ENCODE measurements at regions not wholly inside any gene's neighbourhood (a gene's known extent, or its start where the extent isn't known, plus 50 kb on each side); places are given as distances from the start of the nearest gene placed in this dataset.

- no peaks in the 10 kb centered on the region for H3K9me3 ChIP-seq (ENCODE audit: insufficient read depth, low read depth, low read length)
- no peaks in the 10 kb centered on the region for H3K36me3 ChIP-seq (ENCODE audit: insufficient read depth, low read length)
- TF ChIP-seq, protein P1, sequence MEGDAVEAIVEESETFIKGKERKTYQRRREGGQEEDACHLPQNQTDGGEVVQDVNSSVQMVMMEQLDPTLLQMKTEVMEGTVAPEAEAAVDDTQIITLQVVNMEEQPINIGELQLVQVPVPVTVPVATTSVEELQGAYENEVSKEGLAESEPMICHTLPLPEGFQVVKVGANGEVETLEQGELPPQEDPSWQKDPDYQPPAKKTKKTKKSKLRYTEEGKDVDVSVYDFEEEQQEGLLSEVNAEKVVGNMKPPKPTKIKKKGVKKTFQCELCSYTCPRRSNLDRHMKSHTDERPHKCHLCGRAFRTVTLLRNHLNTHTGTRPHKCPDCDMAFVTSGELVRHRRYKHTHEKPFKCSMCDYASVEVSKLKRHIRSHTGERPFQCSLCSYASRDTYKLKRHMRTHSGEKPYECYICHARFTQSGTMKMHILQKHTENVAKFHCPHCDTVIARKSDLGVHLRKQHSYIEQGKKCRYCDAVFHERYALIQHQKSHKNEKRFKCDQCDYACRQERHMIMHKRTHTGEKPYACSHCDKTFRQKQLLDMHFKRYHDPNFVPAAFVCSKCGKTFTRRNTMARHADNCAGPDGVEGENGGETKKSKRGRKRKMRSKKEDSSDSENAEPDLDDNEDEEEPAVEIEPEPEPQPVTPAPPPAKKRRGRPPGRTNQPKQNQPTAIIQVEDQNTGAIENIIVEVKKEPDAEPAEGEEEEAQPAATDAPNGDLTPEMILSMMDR (IDR thresholded peaks at IDR 0.05; ENCODE audit: insufficient read depth, low read depth, low read length): no peak
- TF ChIP-seq EZH2 (IDR thresholded peaks at IDR 0.05; ENCODE audit: insufficient read depth, low read length): no peak
- Mint-ChIP-seq H3K27me3 (ENCODE audit: low read depth, unreplicated experiment) (no peaks in the 10 kb centered on the region), H3K36me3 (ENCODE audit: low read depth, unreplicated experiment) (no peaks in the 10 kb centered on the region), H3K4me3 (ENCODE audit: unreplicated experiment) (no peak overlapping the region), H3K4me1 (ENCODE audit: low read depth, unreplicated experiment) (no peaks in the 10 kb centered on the region), H3K27ac (ENCODE audit: unreplicated experiment) (no peak overlapping the region), H3K9me3 (ENCODE audit: unreplicated experiment) (no peaks in the 10 kb centered on the region)
- no peak overlapping the region for H3K9ac ChIP-seq (ENCODE audit: low read length)
- no peaks in the 10 kb centered on the region for H3K4me1 ChIP-seq (ENCODE audit: insufficient read depth, low read length)
- no peak overlapping the region for H3K4me2 ChIP-seq (ENCODE audit: low read length)
- FAIRE-seq: no peak
- H3K4me3 ChIP-seq (ENCODE audit: insufficient read depth, low read depth, low read length): no peak overlapping the region
- no peak for DNase-seq (ENCODE audit: low read depth)
- no peaks in the 10 kb centered on the region for H4K20me1 ChIP-seq (ENCODE audit: insufficient read depth, low read length)
- H2AFZ ChIP-seq (ENCODE audit: low read depth, low read length): no peak overlapping the region
- H3K27ac ChIP-seq (ENCODE audit: low read depth, low read length): no peak overlapping the region
- no peaks in the 10 kb centered on the region for H3K79me2 ChIP-seq (ENCODE audit: insufficient read depth, low read length)
- H3K27me3 ChIP-seq (ENCODE audit: insufficient read depth, low read length): no peaks in the 10 kb centered on the region
These were observed 474.1 kb downstream of the OMA1 start for GRCh38 chr1:58072450-58072849.

DNA sequence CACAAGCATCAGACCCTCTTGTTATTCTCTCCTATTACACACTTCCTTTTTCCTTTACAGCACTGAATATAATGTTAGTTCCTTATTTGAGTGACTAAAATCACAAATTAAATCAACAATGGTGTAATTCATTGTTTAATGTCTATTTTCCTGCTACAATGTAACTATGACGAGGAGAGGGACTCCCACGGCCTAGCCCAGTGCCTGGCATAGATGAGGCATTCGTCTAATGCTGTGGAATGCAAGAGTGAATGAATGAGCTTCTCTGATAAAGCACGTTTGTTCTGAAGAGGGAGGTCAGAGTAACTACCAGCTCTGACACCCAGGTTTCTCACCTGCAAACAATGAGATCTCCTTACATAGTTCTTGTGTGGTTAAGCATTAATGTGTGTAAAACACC lies 479.4 kb downstream of the OMA1 start:
- Histone ChIP-seq H3K9me3 (ENCODE audit: insufficient read depth, low read depth, low read length) (no peaks in the 10 kb centered on the region), H3K9ac (ENCODE audit: low read length) (no peak overlapping the region), H3K4me2 (ENCODE audit: low read length) (no peak overlapping the region), H3K4me3 (ENCODE audit: insufficient read depth, low read depth, low read length) (no peak overlapping the region), H3K4me1 (ENCODE audit: insufficient read depth, low read length) (no peaks in the 10 kb centered on the region), H3K27ac (ENCODE audit: low read depth, low read length) (no peak overlapping the region), H3K36me3 (ENCODE audit: insufficient read depth, low read length) (no peaks in the 10 kb centered on the region), H2AFZ (ENCODE audit: low read depth, low read length) (no peak overlapping the region), H4K20me1 (ENCODE audit: insufficient read depth, low read length) (no peaks in the 10 kb centered on the region), H3K79me2 (ENCODE audit: insufficient read depth, low read length) (no peaks in the 10 kb centered on the region), H3K27me3 (ENCODE audit: insufficient read depth, low read length) (no peaks in the 10 kb centered on the region)
- Mint-ChIP-seq H3K36me3 (ENCODE audit: low read depth, unreplicated experiment) (no peaks in the 10 kb centered on the region), H3K27me3 (ENCODE audit: low read depth, unreplicated experiment) (no peaks in the 10 kb centered on the region), H3K27ac (ENCODE audit: unreplicated experiment) (no peak overlapping the region), H3K4me1 (ENCODE audit: low read depth, unreplicated experiment) (peaks cover 4% of the 10 kb centered on the region), H3K4me3 (ENCODE audit: unreplicated experiment) (no peak overlapping the region), H3K9me3 (ENCODE audit: unreplicated experiment) (no peaks in the 10 kb centered on the region)
- no peak for FAIRE-seq
- TF ChIP-seq, protein P1 (IDR thresholded peaks at IDR 0.05; ENCODE audit: insufficient read depth, low read depth, low read length): no peak
- TF ChIP-seq EZH2 (IDR thresholded peaks at IDR 0.05; ENCODE audit: insufficient read depth, low read length): no peak
- DNase-seq (ENCODE audit: low read depth): no peak

GRCh38 chr1:58065520-58065919 lies 481.0 kb downstream of the OMA1 start:
- H3K9ac ChIP-seq (ENCODE audit: low read length): no peak overlapping the region
- peaks cover 2% of the 10 kb centered on the region for H3K27me3 Mint-ChIP-seq (ENCODE audit: low read depth, unreplicated experiment)
- peaks cover 4% of the 10 kb centered on the region for H3K4me1 Mint-ChIP-seq (ENCODE audit: low read depth, unreplicated experiment)
- H4K20me1 ChIP-seq (ENCODE audit: insufficient read depth, low read length): no peaks in the 10 kb centered on the region
- H3K79me2 ChIP-seq (ENCODE audit: insufficient read depth, low read length): no peaks in the 10 kb centered on the region
- H3K36me3 ChIP-seq (ENCODE audit: insufficient read depth, low read length): no peaks in the 10 kb centered on the region
- FAIRE-seq (no peak), DNase-seq (ENCODE audit: low read depth) (no peak)
- H3K4me3 ChIP-seq (ENCODE audit: insufficient read depth, low read depth, low read length): no peak overlapping the region
- H3K9me3 ChIP-seq (ENCODE audit: insufficient read depth, low read depth, low read length): no peaks in the 10 kb centered on the region
- H3K4me2 ChIP-seq (ENCODE audit: low read length): no peak overlapping the region
- no peaks in the 10 kb centered on the region for H3K9me3 Mint-ChIP-seq (ENCODE audit: unreplicated experiment)
- H3K36me3 Mint-ChIP-seq (ENCODE audit: low read depth, unreplicated experiment): no peaks in the 10 kb centered on the region
- H3K27ac ChIP-seq (ENCODE audit: low read depth, low read length): no peak overlapping the region
- no peak overlapping the region for H3K4me3 Mint-ChIP-seq (ENCODE audit: unreplicated experiment)
- TF ChIP-seq, protein P1 (IDR thresholded peaks at IDR 0.05; ENCODE audit: insufficient read depth, low read depth, low read length): no peak
- TF ChIP-seq EZH2 (IDR thresholded peaks at IDR 0.05; ENCODE audit: insufficient read depth, low read length): no peak
- no peak overlapping the region for H3K27ac Mint-ChIP-seq (ENCODE audit: unreplicated experiment)
- H2AFZ ChIP-seq (ENCODE audit: low read depth, low read length): no peak overlapping the region
- no peaks in the 10 kb centered on the region for H3K27me3 ChIP-seq (ENCODE audit: insufficient read depth, low read length)
- H3K4me1 ChIP-seq (ENCODE audit: insufficient read depth, low read length): no peaks in the 10 kb centered on the region

Measured in astrocyte (in vitro differentiated cells and primary cell).